Stimulated activated CD4-positive, alpha-beta T cell treated with anti-CD3 and anti-CD28 coated beads, Interleukin-12 subunit alpha, Interleukin-12 subunit beta, amount 100 ng/mL, for 48 hours (primary cell): ENCODE measurements at regions not wholly inside any gene's neighbourhood (a gene's known extent, or its start where the extent isn't known, plus 50 kb on each side); places are given as distances from the start of the nearest gene placed in this dataset.
A peak's percentile ranks its signal among the peaks of the same experiment; 100 is the strongest.
"Not testable (repeated sequence)": the region's sequence is repeated elsewhere in the genome, so short reads cannot be mapped to it uniquely, and the experiment has no call there.

Source experiments
- DNase-seq, 3 donors: peaks; one replicate each; pipeline ENCODE4 v3.0.0-alpha.2; 2020; ENCODE audit warnings: low read depth in 2 of 3, low spot score in 1 of 3

DNA sequence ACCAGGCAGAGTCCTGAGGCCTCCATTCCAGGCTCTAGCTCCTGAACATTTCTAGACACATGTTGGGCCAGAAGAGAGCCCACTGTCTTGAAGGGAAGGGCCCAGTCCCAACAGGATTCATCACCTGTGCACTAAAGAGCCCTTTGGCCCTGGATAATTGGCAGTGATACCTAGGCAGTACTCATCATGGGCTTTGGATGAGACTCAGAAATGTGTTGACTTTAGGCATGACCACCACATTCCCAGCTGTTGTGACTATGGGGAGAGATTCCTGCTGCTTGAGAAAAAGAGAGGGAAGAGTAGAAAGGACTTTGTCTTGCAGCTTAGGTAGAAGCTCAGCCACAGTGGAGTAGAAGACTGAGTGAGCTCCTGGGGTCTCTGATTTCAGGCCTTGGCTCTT is 138.4 kb upstream of the DAPK1 start:
- DNase-seq: no peak

GRCh38 chr9:87359958-87360601 is 137.6 kb upstream of the DAPK1 start:
- DNase-seq: no peak

DNA sequence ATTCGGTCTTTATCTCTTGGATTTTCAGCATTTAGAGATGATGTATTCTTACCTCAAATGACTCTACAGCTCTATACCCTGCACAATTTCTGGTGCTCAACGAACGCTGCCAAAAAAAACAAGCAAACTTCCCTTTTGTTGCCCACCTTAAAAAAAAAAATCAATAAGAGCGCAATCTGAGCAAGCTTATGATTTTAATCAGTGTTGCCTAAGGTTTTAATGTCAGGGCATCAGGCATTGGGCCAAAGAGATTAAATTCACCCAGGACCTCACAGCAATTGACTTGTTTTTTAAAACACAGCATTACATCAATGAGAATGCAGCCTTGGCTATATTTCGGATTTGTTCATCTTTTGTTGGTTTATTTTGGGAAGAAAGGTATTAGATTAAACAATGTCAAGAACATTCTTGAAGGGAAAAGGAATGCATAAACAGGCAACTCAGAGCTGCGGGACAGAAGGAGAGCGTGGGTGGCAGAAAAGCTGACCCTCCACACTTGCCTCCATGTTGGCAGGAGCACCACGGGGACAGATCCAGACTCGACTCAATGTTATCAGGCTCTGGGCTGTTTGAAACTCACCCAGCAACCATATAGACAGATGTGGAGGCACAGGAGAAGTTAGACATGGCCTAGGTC is 127.5 kb upstream of the DAPK1 start:
- no peak for DNase-seq

- no peak for DNase-seq
Observed at GRCh38 chr9:87371795-87372355, 125.8 kb upstream of the DAPK1 start.

DNA sequence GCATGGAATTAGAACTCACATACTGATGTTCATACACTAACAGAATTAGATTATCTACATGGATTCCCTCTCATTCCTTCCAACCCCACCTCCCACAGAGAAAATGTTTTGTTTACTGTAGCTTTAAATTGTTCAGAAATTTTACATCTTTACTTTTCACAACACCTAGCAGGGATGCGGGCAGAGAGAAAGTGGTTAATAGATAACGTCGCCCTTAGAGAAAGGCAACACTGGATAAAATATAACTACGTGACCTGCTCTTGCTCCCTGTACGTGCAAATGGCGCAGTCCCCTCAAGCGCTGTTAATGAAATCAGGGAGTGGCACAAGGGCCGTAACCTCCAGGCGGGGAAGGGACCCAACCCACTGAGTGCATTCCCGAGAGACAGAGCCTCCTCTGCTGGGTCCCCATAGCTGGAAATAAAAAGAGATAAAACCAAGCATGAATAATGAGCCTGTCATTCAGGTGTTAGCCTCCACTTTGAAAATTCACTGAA is 125.3 kb upstream of the DAPK1 start:
- DNase-seq: no peak

DNA sequence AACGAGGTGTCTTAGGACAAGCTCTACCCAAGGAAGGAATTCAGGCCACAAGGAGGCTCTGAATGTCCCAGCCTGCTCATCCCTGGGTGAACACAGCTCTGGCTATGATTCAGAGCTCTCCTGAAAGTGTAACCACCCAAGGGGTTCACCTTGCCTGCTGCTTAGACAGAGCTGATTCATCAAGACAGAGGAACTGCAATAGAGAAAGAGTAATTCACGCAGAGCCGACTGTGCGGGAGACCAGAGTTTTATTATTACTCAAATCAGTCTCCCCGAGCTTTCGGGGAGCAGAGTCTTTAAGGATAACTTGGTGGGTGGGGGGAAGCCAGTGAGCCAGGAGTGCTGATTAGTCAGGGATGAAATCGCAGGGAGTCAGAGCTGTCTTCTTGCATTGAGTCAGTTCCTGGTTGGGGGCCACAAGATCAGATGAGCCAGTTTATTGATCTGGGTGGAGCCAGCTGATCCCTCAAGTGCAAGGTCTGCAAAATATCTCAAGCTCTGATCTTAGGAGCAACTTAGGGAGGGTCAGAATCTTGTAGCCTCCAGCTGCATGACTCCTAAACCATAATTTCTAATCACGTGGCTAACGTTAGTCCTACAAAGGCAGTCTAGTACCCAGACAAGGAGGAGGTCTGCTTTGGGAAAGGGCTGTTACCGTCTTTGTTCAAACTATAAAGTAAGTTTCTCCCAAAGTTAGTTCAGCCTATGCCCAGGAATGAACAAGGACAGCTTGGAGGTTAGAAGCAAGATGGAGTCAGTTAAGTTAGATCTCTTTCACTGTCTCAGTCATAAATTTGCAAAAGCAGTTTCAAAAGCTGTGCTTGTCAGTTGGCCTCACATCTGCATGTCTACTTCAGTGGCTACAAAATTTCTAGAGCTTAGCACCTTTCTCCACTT is 123.4 kb upstream of the DAPK1 start:
- peak; percentile 30 to 63 (median 32) for DNase-seq

DNA sequence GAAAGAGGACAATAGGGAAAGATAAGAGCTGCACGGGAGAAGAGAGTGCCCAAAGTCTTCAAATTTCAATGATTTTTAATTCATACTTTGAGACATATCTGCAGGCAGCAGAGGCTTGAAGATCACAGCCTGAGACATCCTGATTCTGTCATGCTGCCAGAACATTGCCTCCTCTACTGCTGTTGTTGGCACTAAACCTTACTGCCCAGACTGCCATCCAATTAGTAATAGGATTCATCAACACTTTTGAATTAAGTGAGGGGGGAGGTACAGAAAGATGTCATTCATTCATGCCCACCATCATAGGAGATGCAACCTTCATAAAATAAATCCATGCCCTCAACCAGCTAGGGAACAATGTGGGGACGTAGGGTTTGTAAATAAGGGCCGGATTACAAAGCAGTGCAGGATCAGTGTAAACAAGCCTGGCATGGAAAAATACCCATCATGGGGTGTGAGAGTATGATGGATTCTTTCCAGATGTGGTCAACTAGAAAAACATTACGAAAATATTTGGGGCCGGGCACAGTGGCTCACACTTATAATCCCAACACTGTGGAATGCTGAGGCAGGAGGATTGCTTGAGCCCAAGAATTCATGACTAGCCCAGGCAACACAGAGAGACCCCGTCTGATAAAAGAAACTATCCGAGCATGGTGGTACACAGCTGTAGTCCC is 122.1 kb upstream of the DAPK1 start:
- no peak for DNase-seq

DNA sequence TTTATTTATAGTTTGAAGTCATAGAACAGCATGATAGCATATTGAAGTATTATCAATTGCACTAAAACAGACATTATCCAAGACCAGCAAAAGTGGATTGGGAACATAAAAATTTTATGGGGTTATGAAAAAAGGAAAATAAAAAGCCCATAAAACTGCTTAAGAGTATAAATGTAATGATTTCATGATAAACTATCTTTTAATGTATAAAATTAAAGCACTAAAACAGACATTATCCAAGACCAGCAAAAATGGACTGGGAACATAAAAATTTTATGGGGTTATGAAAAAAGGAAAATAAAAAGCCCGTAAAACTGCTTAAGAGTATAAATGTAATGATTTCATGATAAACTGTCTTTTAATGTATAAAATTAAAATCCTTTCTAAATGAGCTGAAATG is 119.0 kb upstream of the DAPK1 start:
- DNase-seq: no peak

DNA sequence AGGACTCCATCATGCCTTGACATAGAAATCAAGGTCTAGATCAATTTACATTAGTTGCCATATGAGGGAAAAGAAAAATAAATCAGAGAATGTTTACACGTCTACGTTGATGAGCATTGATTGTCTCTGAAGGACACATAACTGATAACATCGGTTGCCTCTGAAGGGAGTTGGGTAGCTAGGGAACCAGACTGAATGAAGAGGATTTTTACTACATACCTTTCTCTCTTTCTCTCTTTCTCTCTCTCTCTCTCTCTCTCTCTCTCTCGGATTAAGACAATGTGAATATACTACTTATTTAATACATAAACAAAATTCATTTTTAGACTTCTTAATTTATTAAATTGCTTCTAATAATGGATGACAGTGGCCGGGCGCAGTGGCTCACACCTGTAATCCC is 118.4 kb upstream of the DAPK1 start:
- no peak for DNase-seq

- no peak for DNase-seq
Observed at GRCh38 chr9:87381050-87381711, 116.5 kb upstream of the DAPK1 start.

DNA sequence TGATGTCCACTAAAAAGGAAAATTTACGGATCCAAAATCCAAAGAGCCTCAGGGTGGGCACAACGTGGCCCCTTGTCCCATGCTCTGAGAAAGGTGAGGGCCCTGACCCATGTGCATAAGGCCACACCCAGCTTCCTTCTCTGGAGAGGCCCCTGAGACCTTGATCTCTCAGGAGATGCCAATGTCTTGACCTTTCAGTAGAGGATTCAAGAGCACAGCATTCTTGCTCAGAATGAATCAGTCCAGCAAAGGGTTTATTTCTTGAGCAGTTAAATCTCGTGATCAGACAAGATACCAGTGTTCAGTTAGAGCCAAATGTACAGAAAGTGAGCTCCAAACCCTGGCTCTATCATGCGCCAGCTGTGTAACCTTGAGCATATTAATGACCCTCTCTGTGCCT is 115.9 kb upstream of the DAPK1 start:
- DNase-seq: no peak

DNA sequence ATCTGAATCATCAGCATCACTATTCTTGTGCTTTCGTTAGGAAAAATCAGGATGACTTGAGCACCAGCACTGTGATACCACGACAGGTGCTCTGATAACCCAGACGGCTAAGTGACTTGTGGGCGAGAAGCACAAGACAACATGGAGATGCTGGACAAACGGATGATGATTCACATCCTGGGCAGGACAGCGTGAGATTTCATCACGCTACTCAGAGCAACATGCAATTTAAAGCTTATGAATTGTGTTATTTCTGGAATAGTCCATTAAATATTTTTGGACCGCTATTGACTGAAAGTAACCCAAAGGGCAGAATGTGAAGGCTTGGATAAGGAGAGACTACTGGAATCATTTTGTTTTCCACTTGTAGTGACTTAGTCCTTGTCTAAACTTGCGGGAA is 114.8 kb upstream of the DAPK1 start:
- DNase-seq: no peak

- DNase-seq: no peak
Observed at GRCh38 chr9:87383344-87384150, 114.1 kb upstream of the DAPK1 start.

DNA sequence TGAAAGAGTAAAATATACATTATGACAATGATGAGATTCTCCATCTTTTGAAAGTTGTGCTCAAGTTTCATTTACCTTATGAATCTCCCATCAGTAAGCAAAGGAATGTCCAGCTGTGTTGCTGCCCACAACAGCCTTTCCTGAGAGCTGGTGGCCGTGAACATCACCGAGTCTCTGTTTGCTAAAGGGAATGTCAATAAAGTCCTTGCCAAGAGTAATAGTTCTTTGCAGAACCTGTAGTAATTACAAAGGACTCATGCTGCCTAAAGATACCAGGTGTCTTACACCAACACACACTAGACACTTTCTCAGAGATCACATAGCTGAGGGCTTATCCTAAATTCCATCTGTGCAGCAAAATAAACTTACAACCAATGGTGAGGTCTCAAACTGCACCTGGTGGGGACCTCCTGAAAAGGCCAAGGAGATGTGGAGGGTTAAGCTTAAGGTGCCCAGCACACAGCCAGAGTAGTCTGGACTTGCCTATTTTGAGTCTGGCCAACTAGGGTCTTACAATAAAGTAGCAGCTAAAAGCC is 111.1 kb upstream of the DAPK1 start:
- DNase-seq: no peak

DNA sequence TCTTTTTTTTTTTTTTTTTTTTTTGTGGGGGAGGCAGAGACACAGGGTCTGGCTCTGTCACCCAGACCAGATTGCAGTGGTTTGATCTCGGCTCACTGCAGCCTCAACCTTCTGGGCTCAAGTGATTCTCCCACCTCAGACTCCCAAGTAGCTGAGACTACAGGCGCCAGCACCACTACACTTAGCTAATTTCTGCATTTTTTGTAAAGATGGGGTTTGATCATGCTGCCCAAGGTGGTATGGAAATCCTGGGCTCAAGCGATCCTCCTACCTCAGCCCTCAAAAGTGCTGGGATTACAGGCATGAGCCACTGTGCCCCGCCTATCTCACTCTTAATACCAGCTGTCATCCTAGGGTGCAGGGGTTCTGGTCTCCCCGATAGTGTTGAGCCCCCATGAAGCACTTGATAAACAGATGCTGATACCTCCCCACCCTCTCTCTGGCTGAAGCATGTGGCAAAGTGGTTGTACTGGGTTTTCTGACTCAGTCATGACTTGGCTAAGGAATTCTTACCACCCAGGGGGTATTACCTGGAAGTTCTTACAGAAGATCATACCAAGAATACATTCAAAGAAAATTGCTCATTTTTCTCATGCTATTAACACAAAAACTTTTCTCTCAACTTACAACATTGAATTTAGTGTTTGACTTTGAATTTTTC is 110.2 kb upstream of the DAPK1 start:
- no peak for DNase-seq

GRCh38 chr9:87388708-87389107 is 109.0 kb upstream of the DAPK1 start:
- not testable (repeated sequence) for DNase-seq

GRCh38 chr9:87389936-87390335 is 107.7 kb upstream of the DAPK1 start:
- DNase-seq: no peak

DNA sequence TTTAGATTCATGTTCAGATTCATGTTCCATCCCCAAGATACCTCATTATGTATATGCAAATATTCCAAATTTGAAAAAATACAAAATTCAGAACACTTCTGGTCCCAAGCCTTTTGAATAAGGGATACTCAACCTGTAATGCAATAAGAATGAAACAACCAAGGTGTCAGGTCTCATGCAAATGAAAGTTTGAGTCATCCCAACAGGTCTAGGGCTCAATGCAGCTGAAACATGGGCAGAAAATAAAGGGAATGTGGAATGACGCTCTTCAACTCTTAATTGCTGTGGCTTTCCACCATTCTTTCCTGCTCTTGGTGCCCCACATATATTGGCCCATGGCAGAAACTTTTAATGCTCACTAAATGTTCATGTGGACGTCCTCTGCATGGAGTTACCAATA is 107.3 kb upstream of the DAPK1 start:
- no peak for DNase-seq

DNA sequence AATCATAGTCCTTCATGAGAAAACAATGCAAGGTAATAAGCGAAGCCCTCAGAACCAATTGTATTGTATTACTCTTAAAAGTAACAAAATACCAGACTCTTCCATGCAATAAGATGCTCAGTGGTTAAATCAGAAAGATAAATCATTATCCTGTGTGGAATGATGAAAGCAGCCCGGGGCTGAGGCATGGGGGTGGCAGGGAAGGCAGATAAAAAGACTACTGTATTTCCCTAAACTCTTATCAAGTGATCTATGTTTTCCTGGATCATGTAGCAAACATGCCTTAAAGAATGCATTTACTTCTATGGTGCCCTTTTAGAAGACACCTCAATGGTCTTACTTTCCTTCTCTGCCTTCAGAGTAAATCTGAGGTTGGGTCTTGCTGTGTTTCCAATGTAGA is 105.6 kb upstream of the DAPK1 start:
- DNase-seq: no peak
